ENCODE measurements at regions not wholly inside any gene's neighbourhood (a gene's known extent, or its start where the extent isn't known, plus 50 kb on each side); places are given as distances from the start of the nearest gene placed in this dataset.

DNA sequence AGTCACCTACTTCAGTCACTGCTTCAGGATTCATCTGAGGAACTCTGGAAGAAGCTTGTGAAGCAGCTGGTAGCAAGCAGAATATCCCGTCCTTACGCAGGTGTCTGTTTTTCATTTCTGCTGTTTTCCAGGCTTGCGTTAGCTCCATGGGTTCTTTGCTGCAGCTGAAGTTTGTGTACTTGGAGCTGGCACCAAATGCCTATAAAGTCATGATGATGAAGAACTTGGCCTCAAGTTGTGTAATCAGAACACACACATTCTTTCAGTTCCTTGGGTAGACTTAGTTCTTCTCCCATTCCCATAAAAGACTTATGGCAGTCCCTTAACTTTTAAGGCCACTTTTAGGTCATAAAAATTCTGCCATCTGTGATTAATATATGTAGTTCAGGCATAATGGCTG lies 116.7 kb downstream of the LRRC70 start:
- Mint-ChIP-seq H3K27me3 (ENCODE audit: insufficient read depth) (no peaks in the 10 kb centered on the region), H3K36me3 (ENCODE audit: low read depth) (no peaks in the 10 kb centered on the region), H3K4me3 (no peak overlapping the region), H3K4me1 (ENCODE audit: low read depth) (peaks cover 3% of the 10 kb centered on the region), H3K27ac (no peak overlapping the region), H3K9me3 (no peaks in the 10 kb centered on the region; the same call in 1 of the 2 replicates)
- no peak for DNase-seq
- no peak for TF ChIP-seq CTCF (IDR thresholded peaks at IDR 0.05)

DNA sequence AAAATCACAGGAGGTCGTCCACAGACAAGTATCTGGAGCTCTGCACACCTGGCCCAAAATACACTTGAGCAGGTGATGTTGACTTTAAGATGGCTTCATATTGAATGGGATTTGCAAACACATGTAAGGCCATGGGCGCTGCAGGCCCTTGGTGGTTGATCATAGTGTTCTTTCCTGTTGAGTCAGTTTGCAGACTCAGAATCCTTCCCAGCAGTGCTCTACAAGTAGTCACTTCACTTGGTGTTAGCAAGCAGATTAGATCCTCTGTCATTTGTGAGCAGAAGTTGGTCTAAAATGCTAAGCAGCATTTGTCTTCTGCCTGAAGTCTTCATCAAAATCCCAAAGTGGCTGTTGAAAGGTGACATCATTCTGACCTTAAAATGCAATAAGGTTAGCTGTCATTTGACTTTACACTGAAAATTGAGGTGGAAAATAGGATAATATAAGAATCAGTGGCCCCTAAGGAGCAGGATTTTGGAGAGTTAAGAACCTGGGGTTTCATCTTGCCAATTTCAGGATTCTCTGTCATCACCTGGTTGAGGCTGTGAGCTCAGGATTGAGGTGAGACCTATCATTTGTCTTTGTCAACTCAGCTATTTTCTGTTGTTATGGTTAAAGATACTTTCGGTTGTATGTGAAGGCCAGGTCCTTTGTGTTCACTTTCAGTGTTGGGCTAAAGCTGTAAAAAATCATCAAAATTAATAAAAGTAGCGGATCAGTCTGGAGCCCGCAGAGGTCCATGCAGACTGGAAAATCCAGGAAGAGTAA lies 114.5 kb downstream of the LRRC70 start:
- DNase-seq, result no peak
- no peaks in the 10 kb centered on the region for H3K36me3 Mint-ChIP-seq (ENCODE audit: low read depth)

DNA sequence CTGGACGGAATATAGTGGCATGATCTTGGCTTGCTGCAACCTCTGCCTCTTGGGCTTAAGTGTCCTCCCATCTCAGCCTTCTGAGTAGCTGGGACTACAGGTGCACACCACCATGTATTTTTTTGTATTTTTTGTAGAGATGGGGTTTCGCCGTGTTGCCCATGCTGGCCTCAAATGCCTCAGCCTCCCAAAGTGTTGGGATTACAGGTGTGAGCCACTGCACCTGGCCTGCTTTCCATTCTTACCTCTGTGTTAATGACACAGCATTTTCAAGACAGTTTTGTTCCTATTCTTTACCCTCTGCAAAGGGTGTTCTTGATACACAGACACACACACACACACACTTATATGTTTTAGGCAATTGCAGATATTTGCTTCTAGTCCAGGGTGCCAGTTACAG lies 113.3 kb downstream of the LRRC70 start:
- Mint-ChIP-seq H3K27ac (no peak overlapping the region), H3K36me3 (ENCODE audit: low read depth) (no peaks in the 10 kb centered on the region), H3K4me1 (ENCODE audit: low read depth) (peaks cover 10% of the 10 kb centered on the region), H3K4me3 (no peak overlapping the region), H3K27me3 (ENCODE audit: insufficient read depth) (no peaks in the 10 kb centered on the region), H3K9me3 (no peaks in the 10 kb centered on the region)
- TF ChIP-seq CTCF (IDR thresholded peaks at IDR 0.05), result no peak
- DNase-seq, result no peak

More for the DNA sequence above, 114.5 kb downstream of the LRRC70 start:
- TF ChIP-seq CTCF (IDR thresholded peaks at IDR 0.05), result no peak
- no peaks in the 10 kb centered on the region; the same call in 1 of the 2 replicates for H3K9me3 Mint-ChIP-seq
- no peak overlapping the region for H3K27ac Mint-ChIP-seq
- no peaks in the 10 kb centered on the region for H3K27me3 Mint-ChIP-seq (ENCODE audit: insufficient read depth)
- H3K4me1 Mint-ChIP-seq (ENCODE audit: low read depth), result peaks cover 10% of the 10 kb centered on the region
- H3K4me3 Mint-ChIP-seq, result no peak overlapping the region

DNA sequence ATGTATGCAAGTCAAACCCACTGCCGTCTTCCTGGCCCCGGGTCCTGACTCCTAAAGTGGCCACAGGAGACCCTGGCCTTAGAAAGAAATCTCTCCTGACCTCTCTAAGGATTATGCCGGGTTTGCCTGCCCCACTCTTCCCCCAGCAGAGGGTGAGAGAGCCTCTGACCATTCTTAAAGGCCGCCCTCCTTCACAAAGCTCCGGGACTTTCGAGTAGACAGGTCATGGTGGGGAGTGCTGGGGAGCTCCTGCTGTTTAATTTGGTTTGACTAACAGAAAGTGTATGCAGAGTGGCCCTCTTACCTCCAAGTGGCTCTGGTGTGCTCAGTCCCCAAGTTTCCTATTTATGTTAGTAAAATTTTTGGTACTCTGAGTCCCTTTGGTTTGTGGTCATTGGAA lies 111.8 kb downstream of the LRRC70 start:
- no peaks in the 10 kb centered on the region for H3K27me3 Mint-ChIP-seq (ENCODE audit: insufficient read depth)
- H3K36me3 Mint-ChIP-seq (ENCODE audit: low read depth), result no peaks in the 10 kb centered on the region
- H3K27ac Mint-ChIP-seq, result no peak overlapping the region
- TF ChIP-seq CTCF (IDR thresholded peaks at IDR 0.05), result no peak
- H3K9me3 Mint-ChIP-seq, result no peaks in the 10 kb centered on the region
- DNase-seq, result no peak
- peaks cover 10% of the 10 kb centered on the region for H3K4me1 Mint-ChIP-seq (ENCODE audit: low read depth)
- peak overlapping the region; percentile 85 for H3K4me3 Mint-ChIP-seq

GRCh38 chr5:62689599-62690368 lies 111.2 kb downstream of the LRRC70 start:
- TF ChIP-seq CTCF (IDR thresholded peaks at IDR 0.05), result no peak
- H3K36me3 Mint-ChIP-seq (ENCODE audit: low read depth), result no peaks in the 10 kb centered on the region
- peaks cover 10% of the 10 kb centered on the region for H3K4me1 Mint-ChIP-seq (ENCODE audit: low read depth)
- peak; percentile 2 for DNase-seq
- peak overlapping the region; percentile 54 for H3K27ac Mint-ChIP-seq
- H3K27me3 Mint-ChIP-seq (ENCODE audit: insufficient read depth), result no peaks in the 10 kb centered on the region
- peak overlapping the region; percentile 85 for H3K4me3 Mint-ChIP-seq
- no peaks in the 10 kb centered on the region for H3K9me3 Mint-ChIP-seq
